PC-3 (cell line): ENCODE measurements at regions not wholly inside any gene's neighbourhood (a gene's known extent, or its start where the extent isn't known, plus 50 kb on each side); places are given as distances from the start of the nearest gene placed in this dataset.

Experiments
- EZH2phosphoT487 ChIP-seq: fragments of 300-600 bp; sonication (generic); IDR thresholded peaks from 2 replicates; pipeline ENCODE4 v1.6.1; 2018; ENCODE audit warnings: mild to moderate bottlenecking, antibody characterized with exemption, low read length, borderline replicate concordance
- TF ChIP-seq, protein P1 (sequence below): fragments of 300-600 bp; sonication (generic); conservative IDR thresholded peaks from 2 replicates; pipeline ENCODE4 v1.5.1; 2017; ENCODE audit warnings: antibody characterized with exemption, low read depth, mild to moderate bottlenecking, low read length

- TF ChIP-seq, protein P1, sequence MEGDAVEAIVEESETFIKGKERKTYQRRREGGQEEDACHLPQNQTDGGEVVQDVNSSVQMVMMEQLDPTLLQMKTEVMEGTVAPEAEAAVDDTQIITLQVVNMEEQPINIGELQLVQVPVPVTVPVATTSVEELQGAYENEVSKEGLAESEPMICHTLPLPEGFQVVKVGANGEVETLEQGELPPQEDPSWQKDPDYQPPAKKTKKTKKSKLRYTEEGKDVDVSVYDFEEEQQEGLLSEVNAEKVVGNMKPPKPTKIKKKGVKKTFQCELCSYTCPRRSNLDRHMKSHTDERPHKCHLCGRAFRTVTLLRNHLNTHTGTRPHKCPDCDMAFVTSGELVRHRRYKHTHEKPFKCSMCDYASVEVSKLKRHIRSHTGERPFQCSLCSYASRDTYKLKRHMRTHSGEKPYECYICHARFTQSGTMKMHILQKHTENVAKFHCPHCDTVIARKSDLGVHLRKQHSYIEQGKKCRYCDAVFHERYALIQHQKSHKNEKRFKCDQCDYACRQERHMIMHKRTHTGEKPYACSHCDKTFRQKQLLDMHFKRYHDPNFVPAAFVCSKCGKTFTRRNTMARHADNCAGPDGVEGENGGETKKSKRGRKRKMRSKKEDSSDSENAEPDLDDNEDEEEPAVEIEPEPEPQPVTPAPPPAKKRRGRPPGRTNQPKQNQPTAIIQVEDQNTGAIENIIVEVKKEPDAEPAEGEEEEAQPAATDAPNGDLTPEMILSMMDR, result no peak
- no peak for TF ChIP-seq EZH2phosphoT487
Observed at GRCh38 chr5:26690511-26690910, 347.9 kb downstream of the CDH9 start.
